Duodenal mucosa (tissue), 2 donors: ENCODE measurements at regions not wholly inside any gene's neighbourhood (a gene's known extent, or its start where the extent isn't known, plus 50 kb on each side); places are given as distances from the start of the nearest gene placed in this dataset.

Source experiments
- H3K27ac ChIP-seq: one replicate; pipeline ENCODE4 v1.7.0; 2013; ENCODE audit warnings: low read depth, low read length
- H3K27me3 ChIP-seq, 2 donors: one replicate each; pipeline ENCODE4 v1.7.0; 2013; ENCODE audit warnings: low read length in 2 of 2, control low read depth in 1 of 2; ENCODE audit not compliant: insufficient read depth in 2 of 2, control insufficient read depth in 1 of 2
- H3K36me3 ChIP-seq, 2 donors: one replicate each; pipeline ENCODE4 v1.7.0; 2013; ENCODE audit warnings: low read length in 2 of 2, control low read depth in 1 of 2; ENCODE audit not compliant: insufficient read depth in 2 of 2, control insufficient read depth in 1 of 2
- H3K4me1 ChIP-seq, 2 donors: one replicate each; pipeline ENCODE4 v1.7.0; 2013; ENCODE audit warnings: low read length in 2 of 2, control low read depth in 1 of 2; ENCODE audit not compliant: insufficient read depth in 2 of 2, control insufficient read depth in 1 of 2
- H3K4me3 ChIP-seq, 2 donors: one replicate each; pipeline ENCODE4 v1.7.0; 2013; ENCODE audit warnings: low read length in 2 of 2, low read depth in 1 of 2
- H3K9ac ChIP-seq, 2 donors: one replicate each; pipeline ENCODE4 v1.7.0; 2013; ENCODE audit warnings: low read length in 2 of 2, low read depth in 1 of 2
- H3K9me3 ChIP-seq, 2 donors: one replicate each; pipeline ENCODE4 v1.7.0; 2013; ENCODE audit warnings: low read length in 2 of 2, control low read depth in 1 of 2; ENCODE audit not compliant: control insufficient read depth in 1 of 2

DNA sequence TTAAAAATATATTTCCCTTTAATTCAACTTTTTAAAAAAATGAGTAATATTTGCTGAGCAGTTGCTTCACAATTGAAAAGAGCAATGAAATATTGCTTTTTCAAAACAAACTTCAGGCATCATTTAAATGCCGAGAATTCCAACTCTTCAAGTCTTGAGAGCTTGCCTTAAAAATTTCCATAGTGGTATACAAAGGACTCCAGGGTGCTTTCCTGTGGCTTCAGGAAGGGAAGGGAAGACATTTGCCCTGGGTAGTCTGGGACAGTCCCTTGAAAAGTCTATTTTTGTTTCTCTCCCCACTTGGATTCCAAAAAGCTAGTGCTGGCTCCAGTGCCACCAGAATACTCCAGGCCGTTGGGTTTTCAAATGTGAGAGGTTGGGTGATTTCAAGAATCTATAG, 71.7 kb downstream of the HYCC1 start:
- Histone ChIP-seq H3K4me3 (no peak overlapping the region), H3K9ac (no peak overlapping the region), H3K9me3 (no peaks in the 10 kb centered on the region), H3K27ac (no peak overlapping the region), H3K4me1 (peaks cover 0 to 3% of the 10 kb centered on the region in 2 donors), H3K27me3 (no peaks in the 10 kb centered on the region), H3K36me3 (peaks cover 3 to 6% of the 10 kb centered on the region in 2 donors)

- Histone ChIP-seq H3K27ac (no peak overlapping the region), H3K4me3 (no peak overlapping the region), H3K36me3 (peaks cover 3 to 6% of the 10 kb centered on the region in 2 donors), H3K9ac (no peak overlapping the region), H3K27me3 (no peaks in the 10 kb centered on the region), H3K9me3 (no peaks in the 10 kb centered on the region), H3K4me1 (peaks cover 0 to 9% of the 10 kb centered on the region in 2 donors)
Observed at GRCh38 chr7:22939842-22940241, 74.1 kb downstream of the HYCC1 start.

DNA sequence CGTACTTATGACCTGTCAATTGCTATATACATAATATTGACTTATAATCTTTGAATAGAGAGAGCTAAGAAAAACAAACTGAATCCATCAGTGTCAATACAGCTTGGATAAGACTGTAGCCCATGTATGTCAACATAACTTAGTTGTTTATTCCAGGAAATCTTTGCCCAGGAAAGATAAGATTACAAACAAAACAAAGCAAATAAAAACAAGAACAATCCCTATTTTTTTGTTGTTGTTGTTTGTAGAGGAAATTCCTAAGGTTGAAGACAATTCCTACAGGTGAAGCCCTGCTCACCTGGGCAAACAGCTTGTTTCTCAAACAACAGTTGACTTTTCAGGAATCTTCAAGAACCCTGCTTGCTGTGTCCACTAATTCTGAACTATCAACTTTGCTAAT, 76.0 kb downstream of the HYCC1 start:
- H3K9ac ChIP-seq = no peak overlapping the region
- H3K4me1 ChIP-seq = peaks cover 0 to 12% of the 10 kb centered on the region in 2 donors
- no peak overlapping the region for H3K27ac ChIP-seq
- H3K9me3 ChIP-seq = no peaks in the 10 kb centered on the region
- H3K36me3 ChIP-seq = peaks cover 3 to 4% of the 10 kb centered on the region in 2 donors
- H3K4me3 ChIP-seq = no peak overlapping the region
- H3K27me3 ChIP-seq = no peaks in the 10 kb centered on the region

DNA sequence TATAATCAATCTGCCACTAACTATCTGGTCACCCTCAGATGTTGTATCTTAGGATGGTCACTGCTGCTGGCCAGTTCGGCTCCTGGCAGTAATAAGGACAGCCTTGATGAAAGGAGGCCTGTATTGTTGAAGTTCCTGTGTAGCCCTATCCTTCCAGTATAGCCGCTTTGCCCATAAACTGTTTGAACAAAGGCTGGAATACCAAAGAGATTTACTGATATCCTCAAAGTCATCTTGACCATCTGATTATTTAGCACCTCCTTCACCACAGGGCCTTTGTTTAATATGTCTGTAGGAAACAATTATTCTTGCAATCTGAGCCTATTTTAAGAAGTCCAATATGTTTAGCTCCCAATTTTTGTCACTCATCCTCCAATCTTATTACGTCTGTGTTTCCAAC, 77.7 kb downstream of the HYCC1 start:
- peaks cover 0 to 12% of the 10 kb centered on the region in 2 donors for H3K4me1 ChIP-seq
- H3K9ac ChIP-seq = no peak overlapping the region

DNA sequence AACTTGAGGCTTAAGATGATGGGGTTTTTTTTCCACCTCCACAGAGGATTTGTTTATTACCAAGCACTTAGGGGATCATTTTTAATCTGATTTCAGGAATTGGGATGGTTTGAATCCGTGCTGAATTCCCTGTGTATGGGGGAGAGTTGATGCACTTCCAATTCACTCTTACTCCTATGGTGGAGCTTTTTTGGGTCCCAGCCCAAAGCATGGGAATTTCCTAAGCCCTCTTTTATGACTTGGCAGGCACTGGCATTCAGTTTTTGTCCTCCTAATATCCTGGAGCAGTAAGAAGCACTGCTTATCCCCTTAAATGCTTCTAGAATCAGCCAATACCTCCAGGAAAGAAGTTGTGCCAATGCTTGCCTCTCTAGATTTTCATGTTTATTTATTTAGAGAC, 78.7 kb downstream of the HYCC1 start:
- Histone ChIP-seq H3K4me1 (peaks cover 0 to 12% of the 10 kb centered on the region in 2 donors), H3K36me3 (no peaks in the 10 kb centered on the region), H3K27ac (no peak overlapping the region), H3K4me3 (no peak overlapping the region), H3K9me3 (no peaks in the 10 kb centered on the region), H3K27me3 (no peaks in the 10 kb centered on the region), H3K9ac (no peak overlapping the region)

More for the DNA sequence above, 77.7 kb downstream of the HYCC1 start:
- no peak overlapping the region for H3K4me3 ChIP-seq
- H3K27ac ChIP-seq = no peak overlapping the region
- H3K27me3 ChIP-seq = no peaks in the 10 kb centered on the region
- peaks cover 3 to 4% of the 10 kb centered on the region in 2 donors for H3K36me3 ChIP-seq
- no peaks in the 10 kb centered on the region for H3K9me3 ChIP-seq

DNA sequence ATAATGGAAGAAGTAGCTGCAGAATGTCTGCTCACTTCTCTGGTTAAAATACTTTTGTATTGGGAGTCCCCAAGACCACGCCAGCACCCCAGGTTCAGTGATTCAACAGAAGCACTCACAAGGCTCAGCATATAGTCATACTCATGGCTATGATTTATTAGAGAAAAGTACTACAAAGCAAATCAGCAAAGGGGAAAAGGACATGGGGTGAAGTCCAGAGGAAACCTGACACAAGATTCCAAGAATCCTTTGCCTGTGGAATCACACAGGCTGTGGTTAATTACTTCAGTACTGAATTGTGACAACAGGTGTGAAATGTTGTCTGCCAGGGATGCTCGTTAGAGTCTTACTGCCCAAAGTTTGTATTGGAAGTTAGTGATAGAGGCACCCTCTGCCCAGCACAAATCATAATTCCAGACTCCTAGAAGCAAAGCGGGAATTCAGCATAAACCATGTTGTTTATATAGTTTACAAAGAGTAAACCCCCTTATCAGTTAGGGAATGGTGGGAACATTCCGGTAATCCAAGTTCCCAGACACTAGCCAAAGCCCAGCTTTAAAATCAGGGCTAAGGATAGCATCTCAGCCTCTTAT, 79.4 kb downstream of the HYCC1 start:
- Histone ChIP-seq H3K9ac (no peak overlapping the region), H3K4me1 (peaks cover 0 to 12% of the 10 kb centered on the region in 2 donors), H3K27me3 (no peaks in the 10 kb centered on the region), H3K36me3 (no peaks in the 10 kb centered on the region), H3K4me3 (no peak overlapping the region), H3K27ac (no peak overlapping the region), H3K9me3 (no peaks in the 10 kb centered on the region)

DNA sequence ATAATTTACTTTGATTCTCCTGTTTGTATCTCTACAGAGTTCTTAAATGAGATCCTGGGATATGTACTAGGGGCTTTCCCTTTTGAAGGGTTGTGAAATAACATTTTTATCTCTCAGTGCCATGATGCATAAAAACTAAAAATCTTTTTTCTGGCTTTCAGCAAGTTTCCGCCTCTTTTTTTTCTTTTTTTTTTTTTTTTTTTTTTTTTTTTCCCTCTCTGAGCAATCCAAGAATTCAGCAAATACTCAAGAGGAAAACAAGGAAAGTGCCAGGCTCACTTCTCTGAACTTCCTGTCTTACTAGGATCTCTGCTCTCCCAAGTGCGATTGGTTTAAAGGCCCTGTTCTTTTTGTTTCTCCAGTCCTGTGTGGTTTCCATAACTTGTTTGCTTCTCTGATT, 79.9 kb downstream of the HYCC1 start:
- H3K4me3 ChIP-seq = no peak overlapping the region
- no peak overlapping the region for H3K9ac ChIP-seq
- no peaks in the 10 kb centered on the region for H3K9me3 ChIP-seq
- H3K4me1 ChIP-seq = peaks cover 0 to 12% of the 10 kb centered on the region in 2 donors
- H3K36me3 ChIP-seq = no peaks in the 10 kb centered on the region
- no peak overlapping the region for H3K27ac ChIP-seq
- H3K27me3 ChIP-seq = no peaks in the 10 kb centered on the region

DNA sequence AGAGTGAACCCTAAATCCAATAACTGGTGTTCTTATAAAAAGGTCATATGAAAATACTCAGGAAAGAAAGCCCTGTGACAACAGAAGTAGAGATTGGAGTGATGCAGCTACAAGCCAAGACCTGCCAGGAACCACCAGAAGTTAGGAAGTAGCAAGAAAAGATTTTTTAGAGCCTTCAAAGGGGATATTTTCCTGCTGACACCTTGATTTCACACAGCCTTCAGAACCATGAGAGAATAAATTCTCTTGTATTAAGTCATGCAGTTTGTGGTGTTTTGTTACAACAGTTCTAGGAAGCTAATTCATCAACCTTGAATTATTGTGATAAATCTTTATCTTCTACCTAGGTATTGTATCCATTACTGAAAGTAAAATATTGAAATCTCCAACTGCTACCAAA, 81.0 kb downstream of the HYCC1 start:
- Histone ChIP-seq H3K36me3 (no peaks in the 10 kb centered on the region), H3K4me3 (no peak overlapping the region), H3K9me3 (no peaks in the 10 kb centered on the region), H3K4me1 (peaks cover 0 to 12% of the 10 kb centered on the region in 2 donors), H3K27ac (no peak overlapping the region), H3K9ac (no peak overlapping the region), H3K27me3 (no peaks in the 10 kb centered on the region)

DNA sequence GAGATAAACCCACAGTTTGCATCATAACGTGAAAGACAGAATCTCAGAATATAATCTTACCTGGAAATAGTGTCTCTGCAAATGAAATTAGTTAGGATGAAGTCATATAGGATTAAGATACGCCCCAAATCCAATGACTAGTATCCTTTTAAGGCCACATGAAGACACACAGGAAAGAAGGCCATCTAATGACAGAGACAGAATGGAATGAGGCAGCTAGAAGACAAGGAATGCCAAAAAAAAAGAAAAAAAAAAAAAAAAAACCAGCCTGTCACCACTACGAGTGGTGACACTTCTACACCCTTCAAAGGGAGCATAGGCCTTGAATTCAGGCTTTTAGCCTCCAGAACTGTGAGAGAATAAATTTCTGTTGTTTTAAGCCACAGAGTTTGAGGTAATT, 82.9 kb downstream of the HYCC1 start:
- peaks cover 0 to 12% of the 10 kb centered on the region in 2 donors for H3K4me1 ChIP-seq
- H3K9me3 ChIP-seq = no peaks in the 10 kb centered on the region
- no peaks in the 10 kb centered on the region for H3K36me3 ChIP-seq
- H3K9ac ChIP-seq = no peak overlapping the region
- no peak overlapping the region for H3K27ac ChIP-seq
- H3K27me3 ChIP-seq = no peaks in the 10 kb centered on the region
- no peak overlapping the region for H3K4me3 ChIP-seq

DNA sequence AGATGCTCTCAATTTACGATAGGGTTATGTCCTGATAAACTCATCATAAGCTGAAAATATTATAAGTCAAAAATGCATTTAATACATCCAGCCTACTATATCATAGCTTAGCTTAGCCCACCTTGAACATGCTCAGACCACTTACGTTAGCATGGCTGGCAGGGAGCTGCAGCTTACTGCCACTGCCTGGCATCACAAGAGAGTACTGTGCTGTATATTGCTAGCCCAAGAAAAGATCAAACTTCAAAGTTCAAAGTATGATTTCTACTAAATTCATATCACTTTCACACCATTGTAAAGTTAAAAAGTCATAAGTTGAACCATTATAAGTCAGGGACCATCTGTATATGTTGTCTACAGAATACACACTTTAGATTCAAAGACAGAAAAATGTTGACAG, 91.6 kb downstream of the HYCC1 start:
- H3K9ac ChIP-seq = no peak overlapping the region
- H3K4me1 ChIP-seq = no peaks in the 10 kb centered on the region
- no peaks in the 10 kb centered on the region for H3K9me3 ChIP-seq
- H3K36me3 ChIP-seq = no peaks in the 10 kb centered on the region
- H3K4me3 ChIP-seq = no peak overlapping the region
- no peaks in the 10 kb centered on the region for H3K27me3 ChIP-seq
- no peak overlapping the region for H3K27ac ChIP-seq
